Ishikawa (cell line): ENCODE measurements at regions not wholly inside any gene's neighbourhood (a gene's known extent, or its start where the extent isn't known, plus 50 kb on each side); places are given as distances from the start of the nearest gene placed in this dataset.

Source experiments
- EP300 ChIP-seq: IDR thresholded peaks from 2 replicates; pipeline ENCODE4 v1.6.1; 2012; ENCODE audit warnings: borderline replicate concordance
- TEAD4 ChIP-seq: IDR thresholded peaks from 2 replicates; pipeline ENCODE4 v1.6.1; 2012
- ZBTB7A ChIP-seq: IDR thresholded peaks from 2 replicates; pipeline ENCODE4 v1.6.1; 2012; ENCODE audit warnings: low read depth

GRCh38 chrX:40207626-40208025 is 109.9 kb upstream of the BCOR start:
- TF ChIP-seq ZBTB7A (no peak), EP300 (no peak), TEAD4 (no peak)
